ENCODE measurements at regions not wholly inside any gene's neighbourhood (a gene's known extent, or its start where the extent isn't known, plus 50 kb on each side); places are given as distances from the start of the nearest gene placed in this dataset.

GRCh38 chr5:18496041-18496440 is 861.8 kb downstream of the TAF11L14 start:
- Histone ChIP-seq H3K18ac (ENCODE audit: insufficient read length, low read depth, low read length) (no peak overlapping the region), H2BK120ac (ENCODE audit: low read depth, low read length, poor library complexity, severe bottlenecking) (no peak overlapping the region), H3T11ph (ENCODE audit: low read length) (no peak overlapping the region), H4K20me1 (ENCODE audit: control insufficient read depth, insufficient read depth, insufficient read length) (no peaks in the 10 kb centered on the region), H3K4ac (ENCODE audit: low read depth, low read length) (no peak overlapping the region), H3K56ac (ENCODE audit: insufficient read length, low read depth, low read length) (no peak overlapping the region), H4K8ac (replicated peaks; ENCODE audit: insufficient read length, low read depth, low read length) (no peak overlapping the region), H2AFZ (ENCODE audit: low read length) (no peak overlapping the region), H3K14ac (ENCODE audit: insufficient read depth, low read length) (no peak overlapping the region), H3K23me2 (ENCODE audit: insufficient read length, low read depth, low read length, poor library complexity, severe bottlenecking) (no peaks in the 10 kb centered on the region), H2BK5ac (ENCODE audit: insufficient read length, low read length) (no peak overlapping the region), H3K79me1 (ENCODE audit: insufficient read depth, low read depth, low read length, poor library complexity, severe bottlenecking) (no peaks in the 10 kb centered on the region), H3K4me2 (ENCODE audit: insufficient read depth, insufficient read length, low read length) (no peak overlapping the region), H4K91ac (ENCODE audit: insufficient read length, low read depth, low read length) (no peak overlapping the region), H3K27ac (ENCODE audit: insufficient read length, low read depth, low read length) (no peak overlapping the region), H2AK5ac (ENCODE audit: insufficient read length, low read length) (no peak overlapping the region), H3K79me2 (ENCODE audit: insufficient read depth, low read length) (no peaks in the 10 kb centered on the region), H2BK15ac (ENCODE audit: low read depth, low read length) (no peak overlapping the region), H2BK12ac (ENCODE audit: insufficient read length, low read depth, low read length) (no peak overlapping the region), H4K5ac (ENCODE audit: insufficient read length, low read depth, low read length) (no peak overlapping the region), H3K9me3 (ENCODE audit: control insufficient read depth, low read depth, low read length) (no peaks in the 10 kb centered on the region), H3K27me3 (ENCODE audit: insufficient read depth, low read length) (no peaks in the 10 kb centered on the region), H3K4me1 (ENCODE audit: insufficient read depth, low read length) (no peaks in the 10 kb centered on the region), H3K9ac (ENCODE audit: extremely low read depth, insufficient read length, low read length) (no peak overlapping the region), H3K23ac (ENCODE audit: insufficient read length, low read depth, low read length) (no peak overlapping the region), H2BK20ac (ENCODE audit: low read depth, low read length, poor library complexity, severe bottlenecking) (no peak overlapping the region)
- H3K9me3 Mint-ChIP-seq = peaks cover 9 to 16% of the 10 kb centered on the region in 2 experiments; a peak in 4 of 5 replicates
- no peaks in the 10 kb centered on the region for H3K27me3 Mint-ChIP-seq (ENCODE audit: low read depth)
- TF ChIP-seq CTCF (conservative IDR thresholded peaks at IDR 0.05) = no peak
- H3K36me3 Mint-ChIP-seq (ENCODE audit: insufficient read depth in 1 of 3, low read depth in 3 of 3) = peaks cover 1 to 13% (median 12%) of the 10 kb centered on the region in 3 experiments; a peak in 4 of 7 replicates
- no peaks in the 10 kb centered on the region for H3K4me1 Mint-ChIP-seq
- no peak overlapping the region for H3K27ac Mint-ChIP-seq
- DNase-seq = no peak
- H3K4me3 Mint-ChIP-seq = no peak overlapping the region

Measured in H9 (cell line).